Breast epithelium (tissue), 3 donors: ENCODE measurements at regions not wholly inside any gene's neighbourhood (a gene's known extent, or its start where the extent isn't known, plus 50 kb on each side); places are given as distances from the start of the nearest gene placed in this dataset.

Experiments used
- CTCF ChIP-seq, 3 donors: fragments of 450-650 bp; IDR thresholded peaks; one replicate each; pipeline ENCODE4 v1.5.1; 2016 to 2017; ENCODE audit warnings: antibody characterized with exemption in 3 of 3, mild to moderate bottlenecking in 3 of 3, moderate library complexity in 3 of 3
- POLR2A ChIP-seq: fragments of 450-650 bp; IDR thresholded peaks from one replicate; pipeline ENCODE4 v1.6.1; 2016; ENCODE audit warnings: antibody characterized with exemption, mild to moderate bottlenecking, moderate library complexity
- POLR2AphosphoS5 ChIP-seq, 3 donors: sonication (generic); formaldehyde crosslinking; IDR thresholded peaks; one replicate each; pipeline ENCODE4 v1.6.1; 2017; ENCODE audit warnings: antibody characterized with exemption in 3 of 3

GRCh38 chr7:113986216-113986615 is 67.4 kb upstream of the PPP1R3A start:
- no peak for TF ChIP-seq POLR2A
- TF ChIP-seq CTCF (IDR thresholded peaks at IDR 0.05), result no peak
- TF ChIP-seq POLR2AphosphoS5 (IDR thresholded peaks at IDR 0.05), result no peak
